Nephron progenitor cell (in vitro differentiated cells): ENCODE measurements at regions not wholly inside any gene's neighbourhood (a gene's known extent, or its start where the extent isn't known, plus 50 kb on each side); places are given as distances from the start of the nearest gene placed in this dataset.
"Not testable (repeated sequence)": the region's sequence is repeated elsewhere in the genome, so short reads cannot be mapped to it uniquely, and the experiment has no call there.

Experiments used
- DNase-seq: peaks from one replicate; pipeline ENCODE4 v3.0.0; 2021
- H3K27ac Mint-ChIP-seq: 2 replicates; pipeline ENCODE4 v1.8.0; 2021; ENCODE audit warnings: mild to moderate bottlenecking, moderate library complexity, mixed read lengths
- H3K27me3 Mint-ChIP-seq: 2 replicates; pipeline ENCODE4 v1.8.0; 2021; ENCODE audit warnings: mild to moderate bottlenecking, low read depth, mixed read lengths; ENCODE audit not compliant: poor library complexity
- H3K36me3 Mint-ChIP-seq: 2 replicates; pipeline ENCODE4 v1.8.0; 2021; ENCODE audit warnings: low read depth, mixed read lengths
- H3K4me1 Mint-ChIP-seq: 2 replicates; pipeline ENCODE4 v1.8.0; 2021; ENCODE audit warnings: mixed read lengths
- H3K4me3 Mint-ChIP-seq: 2 replicates; pipeline ENCODE4 v1.8.0; 2021; ENCODE audit warnings: mild to moderate bottlenecking, moderate library complexity, mixed read lengths
- H3K9me3 Mint-ChIP-seq: 2 replicates; pipeline ENCODE4 v1.8.0; 2021; ENCODE audit warnings: mild to moderate bottlenecking, moderate library complexity, mixed read lengths
- CTCF ChIP-seq: fragments of 200-600 bp; sonication (generic); IDR thresholded peaks from 2 replicates; pipeline ENCODE4 v1.5.0; 2021; ENCODE audit warnings: antibody characterized with exemption

GRCh38 chr10:78441694-78442093, 408.0 kb downstream of the RPS24 start:
- Mint-ChIP-seq H3K9me3 (no peaks in the 10 kb centered on the region), H3K4me1 (peaks cover 40% of the 10 kb centered on the region), H3K36me3 (no peaks in the 10 kb centered on the region), H3K27ac (no peak overlapping the region), H3K27me3 (peaks cover 14% of the 10 kb centered on the region), H3K4me3 (no peak overlapping the region)
- DNase-seq, result no peak
- no peak for TF ChIP-seq CTCF

- H3K4me3 Mint-ChIP-seq, result no peak overlapping the region
- H3K27ac Mint-ChIP-seq, result no peak overlapping the region
- no peaks in the 10 kb centered on the region for H3K9me3 Mint-ChIP-seq
These were observed 409.3 kb downstream of the RPS24 start for GRCh38 chr10:78442836-78443550.

GRCh38 chr10:78443900-78444571, 410.4 kb downstream of the RPS24 start:
- Mint-ChIP-seq H3K4me1 (peaks cover 38% of the 10 kb centered on the region), H3K36me3 (no peaks in the 10 kb centered on the region), H3K27me3 (peaks cover 23% of the 10 kb centered on the region), H3K9me3 (no peaks in the 10 kb centered on the region), H3K27ac (peak overlapping the region; percentile 87), H3K4me3 (no peak overlapping the region)
- TF ChIP-seq CTCF, result no peak
- DNase-seq, result no peak

More at GRCh38 chr10:78442836-78443550, 409.3 kb downstream of the RPS24 start:
- no peak for TF ChIP-seq CTCF
- no peaks in the 10 kb centered on the region for H3K36me3 Mint-ChIP-seq
- peaks cover 17% of the 10 kb centered on the region for H3K27me3 Mint-ChIP-seq
- peaks cover 40% of the 10 kb centered on the region for H3K4me1 Mint-ChIP-seq
- no peak for DNase-seq

GRCh38 chr10:78444741-78445140, 411.1 kb downstream of the RPS24 start:
- not testable (repeated sequence) for H3K4me3 Mint-ChIP-seq, DNase-seq, H3K9me3 Mint-ChIP-seq, H3K36me3 Mint-ChIP-seq, H3K27ac Mint-ChIP-seq
- H3K4me1 Mint-ChIP-seq, result peaks cover 36% of the 10 kb centered on the region
- H3K27me3 Mint-ChIP-seq, result peaks cover 27% of the 10 kb centered on the region

GRCh38 chr10:78445308-78445707, 411.6 kb downstream of the RPS24 start:
- TF ChIP-seq CTCF, result no peak
- Mint-ChIP-seq H3K9me3 (no peaks in the 10 kb centered on the region), H3K4me3 (no peak overlapping the region), H3K27me3 (peaks cover 27% of the 10 kb centered on the region), H3K4me1 (peaks cover 36% of the 10 kb centered on the region), H3K27ac (no peak overlapping the region), H3K36me3 (no peaks in the 10 kb centered on the region)
- DNase-seq, result no peak

- Mint-ChIP-seq H3K4me1 (peaks cover 45% of the 10 kb centered on the region), H3K4me3 (no peak overlapping the region), H3K9me3 (no peaks in the 10 kb centered on the region), H3K27me3 (peaks cover 38% of the 10 kb centered on the region), H3K27ac (no peak overlapping the region), H3K36me3 (no peaks in the 10 kb centered on the region)
- TF ChIP-seq CTCF, result no peak
- DNase-seq, result no peak
These were observed 414.8 kb downstream of the RPS24 start for GRCh38 chr10:78448470-78448869.
